Fibroblast of mammary gland (primary cell): ENCODE measurements at regions not wholly inside any gene's neighbourhood (a gene's known extent, or its start where the extent isn't known, plus 50 kb on each side); places are given as distances from the start of the nearest gene placed in this dataset.

Experiments used
- DNase-seq: peaks from one replicate; pipeline ENCODE4 v3.0.0-alpha.2; 2010; ENCODE audit warnings: low read depth
- H3K4me3 ChIP-seq: 2 replicates; pipeline ENCODE4 v1.5.1; 2011; ENCODE audit warnings: low read depth, mild to moderate bottlenecking, low read length, moderate library complexity; ENCODE audit not compliant: control insufficient read depth
- CTCF ChIP-seq: conservative IDR thresholded peaks from 2 replicates; pipeline ENCODE4 v1.5.1; 2011; ENCODE audit warnings: low read depth, low read length, inconsistent platforms; ENCODE audit not compliant: control insufficient read depth, insufficient read depth

DNA sequence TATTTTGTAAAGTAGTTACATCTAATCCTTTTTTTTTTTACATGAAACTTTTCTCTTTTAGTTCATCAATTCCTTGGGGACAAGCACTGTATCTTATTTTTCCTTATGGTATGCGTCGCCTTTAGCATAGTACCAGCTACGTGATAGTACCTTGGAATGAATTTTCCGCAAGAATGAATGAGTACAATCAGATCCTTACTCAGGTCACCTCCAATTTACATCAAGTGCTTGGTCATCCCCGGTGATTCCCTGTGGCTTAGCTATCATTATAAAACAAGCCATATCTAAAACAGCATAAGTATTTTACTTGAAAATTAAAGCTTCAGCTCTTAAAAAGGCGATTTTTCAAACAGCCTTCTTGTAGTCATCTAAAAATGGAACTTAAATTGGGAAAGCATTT lies 680.4 kb upstream of the MAP3K7 start:
- TF ChIP-seq CTCF: no peak

GRCh38 chr6:91266156-91266555 lies 679.3 kb upstream of the MAP3K7 start:
- H3K4me3 ChIP-seq: no peak overlapping the region
- no peak for TF ChIP-seq CTCF
- no peak for DNase-seq

More for the DNA sequence above, 680.4 kb upstream of the MAP3K7 start:
- H3K4me3 ChIP-seq: no peak overlapping the region
- DNase-seq: no peak

DNA sequence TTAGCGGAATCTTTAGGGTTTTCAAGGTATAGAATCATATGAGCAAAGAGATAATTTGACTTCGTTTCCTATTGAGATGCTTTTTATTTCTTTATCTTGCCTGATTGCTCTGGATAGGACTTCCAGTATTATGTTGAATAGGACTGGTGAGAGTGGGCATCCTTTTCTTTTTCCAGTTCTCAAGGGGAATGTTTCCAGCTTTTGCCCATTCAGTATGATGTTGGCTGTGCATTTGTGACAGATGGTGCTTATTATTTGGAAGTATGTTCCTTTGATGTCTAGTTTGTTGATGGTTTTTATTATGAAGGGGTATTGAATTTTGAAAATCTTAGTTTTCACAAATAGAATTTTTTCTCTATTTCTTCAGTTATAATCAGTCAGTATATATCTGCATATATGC lies 656.6 kb upstream of the MAP3K7 start:
- no peak for DNase-seq
- no peak for TF ChIP-seq CTCF
- no peak overlapping the region for H3K4me3 ChIP-seq

- DNase-seq: no peak
- no peak overlapping the region for H3K4me3 ChIP-seq
- no peak for TF ChIP-seq CTCF
Measured at GRCh38 chr6:91242614-91242949, 655.7 kb upstream of the MAP3K7 start.

GRCh38 chr6:91241946-91242613 lies 655.2 kb upstream of the MAP3K7 start:
- TF ChIP-seq CTCF: no peak
- no peak for DNase-seq
- H3K4me3 ChIP-seq: no peak overlapping the region

GRCh38 chr6:91240878-91241603 lies 654.2 kb upstream of the MAP3K7 start:
- no peak overlapping the region for H3K4me3 ChIP-seq
- TF ChIP-seq CTCF: no peak
- DNase-seq: no peak

DNA sequence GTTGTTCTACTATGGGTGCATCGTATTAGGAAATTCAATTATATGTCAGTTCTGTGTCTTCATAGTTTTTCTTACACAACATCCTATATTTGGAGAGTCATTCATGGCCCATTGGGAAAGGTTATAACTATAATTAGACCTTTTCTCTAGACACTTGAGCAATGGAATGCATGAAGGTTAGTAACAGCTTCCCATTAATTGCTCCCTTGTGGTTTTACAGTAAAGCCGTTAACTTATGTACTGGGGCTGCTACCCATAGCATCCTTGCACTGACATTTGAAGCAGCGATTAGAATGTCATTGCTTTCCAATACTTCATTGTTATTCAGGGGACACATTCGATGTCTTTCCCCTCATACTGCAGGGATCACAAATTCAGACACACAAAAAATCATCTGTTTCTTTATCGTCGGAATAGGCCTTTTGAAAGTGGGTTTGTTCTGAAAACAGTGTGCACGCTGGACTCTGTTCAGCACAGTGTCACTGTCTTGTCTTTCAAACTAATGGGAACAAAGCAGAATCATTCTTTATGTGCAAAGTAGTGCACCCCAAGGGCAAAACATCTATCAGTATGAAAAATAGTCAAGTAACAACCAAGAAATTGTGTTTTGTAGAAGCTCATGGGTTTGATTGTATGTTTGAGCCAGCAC lies 634.3 kb upstream of the MAP3K7 start:
- H3K4me3 ChIP-seq: no peak overlapping the region
- no peak for DNase-seq
- no peak for TF ChIP-seq CTCF
